Activated T-helper 17 cell treated with anti-CD3 and anti-CD28 coated beads, Interleukin-2, amount 50 U/mL, for 72 hours (primary cell): ENCODE measurements at regions not wholly inside any gene's neighbourhood (a gene's known extent, or its start where the extent isn't known, plus 50 kb on each side); places are given as distances from the start of the nearest gene placed in this dataset.
A peak's percentile ranks its signal among the peaks of the same experiment; 100 is the strongest.

Experiments
- ATAC-seq: fragments of 150-1000 bp; cut with Tn5 transposase; replicated peaks from 2 replicates; pipeline ENCODE4 v1.10.0; 2021; ENCODE audit warnings: mild to moderate bottlenecking, moderate library complexity
- H3K27ac Mint-ChIP-seq: one replicate; pipeline ENCODE4 v1.8.0; 2022; ENCODE audit warnings: mixed read lengths
- H3K27me3 Mint-ChIP-seq: one replicate; pipeline ENCODE4 v1.8.0; 2022; ENCODE audit warnings: mixed read lengths
- H3K36me3 Mint-ChIP-seq: one replicate; pipeline ENCODE4 v1.8.0; 2022; ENCODE audit warnings: low read depth, mild to moderate bottlenecking, mixed read lengths
- H3K4me1 Mint-ChIP-seq: one replicate; pipeline ENCODE4 v1.8.0; 2022; ENCODE audit warnings: mixed read lengths
- H3K4me3 Mint-ChIP-seq: one replicate; pipeline ENCODE4 v1.8.0; 2022; ENCODE audit warnings: mild to moderate bottlenecking, mixed read lengths
- H3K9me3 Mint-ChIP-seq: one replicate; pipeline ENCODE4 v1.8.0; 2022; ENCODE audit warnings: mixed read lengths

DNA sequence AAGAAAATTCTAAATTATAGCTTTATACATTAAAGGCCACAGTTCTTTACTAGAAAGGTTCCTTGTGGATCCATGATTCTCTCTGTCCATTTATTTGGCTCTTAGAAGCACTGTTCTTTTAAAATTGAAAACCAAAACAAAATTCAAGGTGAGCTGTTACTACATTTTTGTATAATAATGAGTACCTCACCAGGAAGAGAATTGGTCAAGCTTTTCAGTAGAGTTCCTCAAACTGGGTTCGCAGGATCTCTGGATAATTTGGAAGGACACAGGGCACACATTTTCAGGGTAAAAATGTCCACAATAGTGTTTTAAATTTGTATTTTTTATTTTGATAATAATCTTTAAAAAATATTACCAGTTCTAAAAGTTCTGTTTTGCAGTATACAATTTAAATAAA, 93.0 kb downstream of the PPP1R3A start:
- no peak for ATAC-seq
- Mint-ChIP-seq H3K4me3 (no peak overlapping the region), H3K4me1 (no peaks in the 10 kb centered on the region), H3K27me3 (no peaks in the 10 kb centered on the region), H3K27ac (no peak overlapping the region), H3K9me3 (peaks cover 4% of the 10 kb centered on the region), H3K36me3 (no peaks in the 10 kb centered on the region)

DNA sequence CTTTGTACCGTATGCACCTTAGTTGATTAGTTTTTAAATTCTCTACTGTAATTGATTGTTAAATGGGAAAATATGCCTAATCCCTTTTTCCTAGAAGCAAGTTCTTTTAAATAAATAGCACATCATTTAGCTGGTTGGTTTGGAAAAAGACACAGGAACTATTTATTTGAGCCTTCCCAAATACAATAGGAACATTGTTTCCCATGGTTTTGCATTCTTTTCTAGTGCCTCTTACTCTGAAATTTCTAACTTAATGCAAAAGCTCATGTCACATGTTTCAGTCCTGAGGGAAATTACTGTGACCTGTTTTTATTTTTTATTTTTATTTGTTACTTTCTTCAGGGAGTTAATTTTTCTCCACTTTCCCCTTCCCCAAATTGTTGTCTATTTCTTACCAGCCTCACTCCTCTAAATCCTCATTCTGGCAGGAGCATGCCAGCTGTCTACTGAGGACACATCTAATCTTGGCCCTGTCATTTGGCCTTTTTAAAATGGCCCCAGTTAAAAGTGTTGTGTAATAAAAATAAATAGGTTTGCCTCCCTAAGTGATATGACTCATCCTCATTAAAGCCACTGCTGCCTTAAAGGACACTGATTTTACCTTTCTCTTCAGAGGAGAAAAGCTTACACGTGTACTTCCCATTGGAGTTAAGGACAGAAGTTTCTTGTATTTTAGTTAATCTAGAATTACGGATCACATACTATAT, 94.5 kb downstream of the PPP1R3A start:
- Mint-ChIP-seq H3K4me1 (no peaks in the 10 kb centered on the region), H3K9me3 (peaks cover 4% of the 10 kb centered on the region), H3K27ac (no peak overlapping the region), H3K4me3 (no peak overlapping the region), H3K27me3 (no peaks in the 10 kb centered on the region), H3K36me3 (no peaks in the 10 kb centered on the region)
- ATAC-seq, result no peak

DNA sequence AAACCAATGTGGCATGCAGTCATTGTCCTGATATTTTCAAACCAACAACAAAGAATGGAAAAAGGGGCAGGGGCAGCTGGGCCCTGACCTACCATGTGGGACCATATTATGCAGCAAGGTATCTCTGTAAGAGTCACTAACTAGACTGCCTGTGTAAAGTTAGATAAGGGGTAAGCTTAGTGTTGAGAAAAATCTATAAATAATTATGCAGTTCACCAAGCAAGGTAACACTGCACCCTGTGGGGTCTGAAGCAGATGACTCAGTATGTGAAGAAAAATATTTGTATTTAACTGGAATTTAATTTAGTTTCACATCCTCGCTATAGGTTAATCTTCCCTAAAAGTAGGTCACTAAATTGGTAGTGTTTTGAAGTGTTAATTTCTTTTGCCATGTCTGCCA, 99.3 kb downstream of the PPP1R3A start:
- Mint-ChIP-seq H3K4me3 (no peak overlapping the region), H3K4me1 (no peaks in the 10 kb centered on the region), H3K36me3 (no peaks in the 10 kb centered on the region), H3K9me3 (no peaks in the 10 kb centered on the region), H3K27me3 (no peaks in the 10 kb centered on the region), H3K27ac (no peak overlapping the region)
- ATAC-seq, result no peak

DNA sequence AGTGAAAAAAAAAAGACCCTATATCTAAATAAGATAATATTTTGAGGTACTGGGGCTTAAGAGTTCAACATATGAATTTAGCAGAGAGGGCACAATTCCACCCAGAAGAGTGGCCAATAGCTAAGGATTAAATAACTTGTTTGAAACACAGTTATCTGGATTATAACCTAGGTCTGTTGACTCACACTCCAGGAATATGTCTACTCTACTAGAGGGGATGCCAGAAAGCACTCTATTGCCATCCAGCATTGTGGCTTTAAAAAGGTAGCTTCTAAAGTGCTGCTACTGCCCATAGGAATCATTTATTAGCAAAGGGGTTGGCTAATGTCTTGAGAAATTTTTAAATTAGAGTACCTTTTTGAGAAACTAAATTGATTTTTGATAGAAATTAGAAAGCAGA, 102.2 kb downstream of the PPP1R3A start:
- no peaks in the 10 kb centered on the region for H3K36me3 Mint-ChIP-seq
- H3K27me3 Mint-ChIP-seq, result no peaks in the 10 kb centered on the region
- no peak overlapping the region for H3K27ac Mint-ChIP-seq
- no peaks in the 10 kb centered on the region for H3K4me1 Mint-ChIP-seq
- no peak overlapping the region for H3K4me3 Mint-ChIP-seq
- no peaks in the 10 kb centered on the region for H3K9me3 Mint-ChIP-seq
- ATAC-seq, result no peak

DNA sequence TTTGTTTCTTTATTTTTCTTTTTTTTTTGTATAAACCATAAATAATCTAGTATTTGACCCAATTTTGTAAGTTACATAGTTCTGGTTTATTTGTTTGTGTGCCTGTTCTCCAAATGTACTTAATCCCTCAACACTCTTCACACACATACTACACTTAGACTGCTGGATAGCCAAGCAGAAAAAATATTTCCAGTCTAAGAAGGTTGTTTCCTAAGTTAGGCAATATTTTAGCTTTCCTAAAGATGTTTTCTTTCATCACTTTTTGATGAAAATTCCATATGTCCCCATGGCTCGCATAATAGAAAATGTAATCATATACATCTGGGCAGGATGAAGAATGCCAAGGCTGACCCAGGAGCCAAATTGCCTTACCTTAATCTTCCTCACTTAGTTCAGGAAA, 105.3 kb downstream of the PPP1R3A start:
- Mint-ChIP-seq H3K4me3 (no peak overlapping the region), H3K4me1 (no peaks in the 10 kb centered on the region), H3K27me3 (no peaks in the 10 kb centered on the region), H3K9me3 (no peaks in the 10 kb centered on the region), H3K27ac (no peak overlapping the region), H3K36me3 (no peaks in the 10 kb centered on the region)
- no peak for ATAC-seq

DNA sequence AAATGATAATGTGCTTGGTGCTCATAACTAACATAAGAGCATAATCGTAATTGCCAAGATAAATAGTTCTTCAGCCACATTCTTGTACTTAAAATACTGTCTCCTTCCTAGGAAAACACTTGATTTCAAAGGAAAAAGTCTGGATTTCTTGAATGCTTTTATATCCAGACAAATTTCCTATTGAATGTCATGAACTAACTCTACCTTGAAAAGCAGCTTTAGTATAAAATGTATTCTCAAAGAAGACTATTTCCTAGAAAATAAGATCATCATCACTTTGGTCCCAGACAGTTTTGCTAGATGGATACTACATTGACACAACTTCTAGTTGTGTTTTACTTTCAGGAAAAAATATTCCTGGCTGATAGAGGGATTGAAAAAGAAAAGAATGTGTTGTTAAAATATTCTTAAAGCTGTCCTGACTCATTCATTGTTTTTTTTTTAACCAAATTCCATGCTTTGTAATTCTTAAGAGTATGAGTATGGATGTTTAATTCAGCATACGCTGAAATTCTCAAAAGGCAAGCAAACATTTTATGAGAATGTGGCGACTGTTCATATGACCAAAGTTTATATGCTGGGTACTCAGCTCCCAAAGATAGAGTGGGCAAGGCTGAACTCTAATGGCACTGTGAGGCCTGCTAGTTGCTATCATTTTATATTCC, 106.1 kb downstream of the PPP1R3A start:
- H3K4me1 Mint-ChIP-seq, result no peaks in the 10 kb centered on the region
- no peak for ATAC-seq
- H3K27me3 Mint-ChIP-seq, result no peaks in the 10 kb centered on the region
- H3K4me3 Mint-ChIP-seq, result no peak overlapping the region
- no peaks in the 10 kb centered on the region for H3K36me3 Mint-ChIP-seq
- no peaks in the 10 kb centered on the region for H3K9me3 Mint-ChIP-seq
- no peak overlapping the region for H3K27ac Mint-ChIP-seq

DNA sequence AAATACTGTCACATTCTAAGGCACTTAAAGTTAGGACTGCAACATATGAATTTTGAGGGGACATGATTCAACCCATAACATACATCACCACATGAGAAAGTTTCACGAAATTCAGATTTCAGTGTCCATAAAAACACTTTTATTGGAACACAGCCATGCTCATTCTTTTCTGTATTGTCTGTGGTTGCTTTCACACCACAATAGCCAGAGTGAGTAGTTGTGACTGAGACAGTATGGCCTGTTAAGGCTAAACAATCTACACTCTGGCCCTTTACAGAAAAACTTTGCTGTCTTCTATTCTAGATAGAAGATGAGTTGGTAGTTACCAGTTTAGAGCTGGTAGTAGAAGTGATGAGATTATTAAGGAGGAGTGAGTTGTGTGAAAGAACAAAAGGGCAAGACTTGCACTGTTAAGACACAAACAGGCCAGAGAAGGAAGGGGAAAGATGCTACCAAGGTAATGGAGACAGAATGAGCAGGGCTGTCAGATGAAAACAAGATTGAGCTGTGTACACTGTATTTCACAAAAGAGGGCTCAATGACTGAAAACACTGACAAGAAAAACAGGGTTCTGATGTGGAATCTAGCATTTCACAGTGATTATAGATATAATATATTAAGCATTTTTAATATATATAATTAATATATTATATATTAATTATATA, 108.6 kb downstream of the PPP1R3A start:
- H3K9me3 Mint-ChIP-seq, result no peaks in the 10 kb centered on the region
- ATAC-seq, result peak; percentile 43

DNA sequence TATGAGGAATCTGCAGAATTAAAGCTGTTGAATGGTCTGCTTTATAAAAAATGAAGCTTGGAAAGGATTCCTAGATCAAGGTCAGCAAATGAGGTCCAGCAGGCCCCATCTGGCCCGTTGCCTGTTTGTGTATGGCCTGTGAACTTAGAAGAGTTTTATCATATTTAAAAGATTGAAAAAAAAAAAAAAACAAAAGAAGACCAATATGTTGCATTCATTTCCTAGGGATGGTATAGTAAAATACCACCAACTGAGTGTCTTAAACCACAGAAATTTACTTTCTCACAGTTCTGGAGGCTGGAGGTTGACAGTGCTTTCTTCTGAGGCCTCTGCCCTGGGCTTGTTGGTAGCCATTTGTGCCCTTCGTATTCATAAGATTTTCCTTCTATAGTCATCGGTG, 109.2 kb downstream of the PPP1R3A start:
- Mint-ChIP-seq H3K36me3 (no peaks in the 10 kb centered on the region), H3K4me1 (no peaks in the 10 kb centered on the region), H3K9me3 (no peaks in the 10 kb centered on the region), H3K4me3 (no peak overlapping the region), H3K27ac (no peak overlapping the region), H3K27me3 (no peaks in the 10 kb centered on the region)
- ATAC-seq, result no peak

More for the DNA sequence above, 108.6 kb downstream of the PPP1R3A start:
- Mint-ChIP-seq H3K4me1 (no peaks in the 10 kb centered on the region), H3K36me3 (no peaks in the 10 kb centered on the region), H3K27ac (no peak overlapping the region), H3K4me3 (no peak overlapping the region), H3K27me3 (no peaks in the 10 kb centered on the region)

DNA sequence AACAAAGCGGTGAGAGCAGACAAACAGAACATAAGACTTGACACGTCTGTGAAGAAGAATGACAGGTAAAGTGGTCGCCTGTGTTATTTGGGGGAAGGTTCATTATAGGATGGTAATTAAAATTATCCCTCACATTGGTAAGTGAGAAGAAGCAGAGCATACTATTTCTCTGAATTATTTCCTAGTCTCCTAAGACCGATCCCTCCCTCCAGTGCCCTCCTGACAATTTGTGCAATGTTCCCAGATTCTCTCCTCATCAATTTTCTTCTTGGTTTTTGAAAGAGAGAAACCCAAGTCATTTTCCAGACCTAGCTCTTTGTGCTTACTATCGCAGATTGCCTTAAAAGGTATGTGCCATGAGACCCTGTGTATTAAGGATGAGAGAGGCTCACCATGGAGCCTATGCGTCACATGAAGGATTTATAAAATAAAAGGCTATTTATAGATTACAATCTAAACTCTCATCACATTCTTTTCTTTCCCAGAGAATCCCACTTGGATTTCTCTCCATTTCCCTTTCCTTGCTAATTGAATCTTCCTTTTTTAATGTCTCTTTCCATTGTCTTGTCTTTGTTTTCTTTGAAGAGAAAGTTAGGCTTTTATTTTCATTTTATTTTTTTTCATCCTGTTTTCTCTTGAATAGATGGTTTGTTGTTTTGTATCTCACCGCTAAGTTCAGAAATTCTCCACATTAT, 112.0 kb downstream of the PPP1R3A start:
- Mint-ChIP-seq H3K36me3 (no peaks in the 10 kb centered on the region), H3K4me1 (no peaks in the 10 kb centered on the region), H3K27ac (no peak overlapping the region), H3K27me3 (no peaks in the 10 kb centered on the region), H3K4me3 (no peak overlapping the region), H3K9me3 (peaks cover 6% of the 10 kb centered on the region)
- no peak for ATAC-seq

DNA sequence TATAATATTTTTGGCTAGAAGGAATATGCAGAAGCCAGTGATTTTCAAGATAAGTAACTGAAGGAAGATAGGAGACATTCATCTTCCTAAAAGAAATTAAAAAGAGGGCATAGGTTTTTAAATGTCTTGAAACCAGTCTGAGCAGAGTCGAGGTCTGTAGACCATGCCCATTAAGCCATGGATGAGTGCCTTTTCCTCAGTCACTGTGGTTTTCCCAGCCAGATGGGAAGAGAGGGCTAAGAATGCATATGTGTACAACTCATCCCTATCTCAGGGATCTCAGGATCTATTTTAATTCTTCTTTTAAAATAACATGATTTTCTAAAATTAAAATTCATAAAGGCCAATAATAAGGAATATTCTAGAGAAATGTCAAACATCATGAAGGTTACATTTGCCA, 112.8 kb downstream of the PPP1R3A start:
- Mint-ChIP-seq H3K4me1 (no peaks in the 10 kb centered on the region), H3K9me3 (peaks cover 6% of the 10 kb centered on the region), H3K27ac (no peak overlapping the region), H3K36me3 (no peaks in the 10 kb centered on the region), H3K4me3 (no peak overlapping the region), H3K27me3 (no peaks in the 10 kb centered on the region)
- no peak for ATAC-seq

DNA sequence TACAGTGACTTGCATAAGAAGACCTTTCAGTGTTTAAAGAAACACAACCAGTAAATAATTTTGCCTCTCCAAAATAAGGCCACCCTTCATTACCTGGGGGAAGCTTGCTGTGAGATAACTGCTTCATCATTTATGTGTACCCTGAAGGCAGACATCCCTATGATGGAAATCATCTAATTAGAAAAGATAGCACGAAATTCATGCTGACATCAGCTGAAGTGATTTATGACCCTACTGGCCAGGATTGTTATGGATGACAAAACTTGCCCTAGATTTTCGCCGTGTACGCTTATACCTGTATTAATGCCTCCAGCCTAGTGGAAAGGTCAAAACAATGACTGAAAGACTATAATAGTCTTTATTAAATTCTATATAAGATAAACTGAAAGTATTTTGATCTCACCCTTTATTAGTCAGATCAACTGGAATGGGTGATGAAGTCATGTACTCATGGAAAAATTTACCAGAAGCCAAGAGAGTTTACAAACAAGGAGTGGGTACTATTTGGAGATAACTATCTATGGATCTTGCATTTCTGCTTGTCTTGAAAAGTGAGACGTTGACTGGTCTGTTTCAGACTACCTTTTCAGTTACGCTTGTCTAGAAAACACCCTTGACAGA, 114.2 kb downstream of the PPP1R3A start:
- Mint-ChIP-seq H3K4me1 (no peaks in the 10 kb centered on the region), H3K9me3 (peaks cover 6% of the 10 kb centered on the region), H3K36me3 (no peaks in the 10 kb centered on the region), H3K27me3 (no peaks in the 10 kb centered on the region), H3K4me3 (no peak overlapping the region), H3K27ac (no peak overlapping the region)
- no peak for ATAC-seq

DNA sequence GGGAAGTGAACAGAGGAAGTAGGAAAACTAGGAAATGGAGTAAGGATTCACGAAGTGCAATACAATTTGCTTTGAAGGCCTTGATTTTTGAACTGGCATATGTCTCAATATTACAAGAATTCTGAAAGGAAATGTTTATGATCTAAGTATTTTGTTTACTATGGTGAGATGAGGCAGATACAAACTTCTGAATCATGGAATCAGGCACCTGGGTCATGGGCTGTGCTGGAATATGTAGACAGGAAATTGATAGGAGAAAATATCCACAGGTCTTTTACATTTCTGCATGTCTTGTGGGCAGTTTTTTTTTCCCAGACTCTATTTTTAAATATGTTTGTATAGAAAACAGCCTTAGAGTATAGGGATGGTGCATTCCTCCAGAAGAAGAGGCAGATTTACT, 117.1 kb downstream of the PPP1R3A start:
- Mint-ChIP-seq H3K27ac (no peak overlapping the region), H3K9me3 (peaks cover 6% of the 10 kb centered on the region), H3K36me3 (no peaks in the 10 kb centered on the region), H3K4me1 (no peaks in the 10 kb centered on the region), H3K4me3 (no peak overlapping the region), H3K27me3 (no peaks in the 10 kb centered on the region)
- ATAC-seq, result no peak

DNA sequence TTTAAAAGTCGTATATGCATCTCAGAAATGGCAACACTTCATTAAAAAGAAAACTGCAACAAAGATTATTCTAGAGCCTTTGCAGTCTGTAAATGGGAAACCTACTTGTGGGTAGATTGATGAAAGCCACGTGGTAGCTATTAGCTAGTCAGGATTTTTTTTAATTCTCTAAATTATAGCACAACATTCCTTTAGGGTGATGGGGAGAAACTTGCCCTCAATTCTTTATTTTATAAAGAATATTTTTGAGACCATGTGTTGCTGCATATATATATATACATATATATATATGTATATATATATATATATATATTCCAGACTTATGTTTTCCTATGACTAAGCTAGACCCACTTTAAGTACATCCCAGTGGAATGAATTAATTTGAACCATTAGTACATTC, 118.0 kb downstream of the PPP1R3A start:
- ATAC-seq, result no peak
- no peak overlapping the region for H3K27ac Mint-ChIP-seq
- H3K9me3 Mint-ChIP-seq, result peaks cover 6% of the 10 kb centered on the region
- no peak overlapping the region for H3K4me3 Mint-ChIP-seq
- H3K36me3 Mint-ChIP-seq, result no peaks in the 10 kb centered on the region
- no peaks in the 10 kb centered on the region for H3K27me3 Mint-ChIP-seq
- no peaks in the 10 kb centered on the region for H3K4me1 Mint-ChIP-seq

DNA sequence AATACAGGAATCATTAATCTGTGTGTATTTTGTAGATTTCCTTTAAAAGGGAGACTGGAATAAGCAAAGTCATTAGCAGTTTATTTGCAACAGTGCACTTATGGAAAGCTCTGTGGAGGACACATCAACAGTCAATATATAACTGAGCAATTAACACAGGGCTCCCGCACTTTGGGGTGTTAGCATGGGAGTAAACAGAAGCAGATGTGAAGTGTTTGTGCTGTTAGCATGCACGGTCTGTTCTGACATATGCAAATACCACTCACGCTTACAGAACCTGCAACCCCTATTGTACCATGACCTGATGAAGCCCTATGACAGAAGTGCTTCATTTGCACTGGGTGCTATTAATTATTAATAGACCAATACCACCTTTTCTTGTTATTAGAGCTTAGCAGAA, 118.9 kb downstream of the PPP1R3A start:
- Mint-ChIP-seq H3K27me3 (no peaks in the 10 kb centered on the region), H3K27ac (no peak overlapping the region), H3K4me3 (no peak overlapping the region), H3K4me1 (no peaks in the 10 kb centered on the region), H3K9me3 (peaks cover 6% of the 10 kb centered on the region), H3K36me3 (no peaks in the 10 kb centered on the region)
- ATAC-seq, result no peak
